Thyroid gland (tissue), 4 donors: ENCODE measurements at regions not wholly inside any gene's neighbourhood (a gene's known extent, or its start where the extent isn't known, plus 50 kb on each side); places are given as distances from the start of the nearest gene placed in this dataset.

ENCODE experiments used
- DNase-seq, 2 donors: peaks; one replicate each; pipeline ENCODE4 v3.0.0-alpha.2; 2019
- H3K27ac ChIP-seq, 3 donors: fragments of 200-600 bp; sonication (generic); 1 replicate in 2 of 3; 2 replicates in 1 of 3; pipeline ENCODE4 v1.5.1; 2016 to 2019; ENCODE audit warnings: mild to moderate bottlenecking in 1 of 3, moderate library complexity in 1 of 3
- H3K27me3 ChIP-seq: fragments of 200-600 bp; sonication (generic); one replicate; pipeline ENCODE4 v1.5.1; 2019
- H3K36me3 ChIP-seq, 2 donors: fragments of 200-600 bp; sonication (generic); one replicate each; pipeline ENCODE4 v1.5.1; 2016 to 2019
- H3K4me1 ChIP-seq, 2 donors: fragments of 200-600 bp; sonication (generic); one replicate each; pipeline ENCODE4 v1.5.1; 2017 to 2019
- H3K4me3 ChIP-seq, 3 donors: fragments of 200-600 bp; sonication (generic); replicated peaks in 1 of 3; 1 replicate in 2 of 3; 2 replicates in 1 of 3; pipeline ENCODE4 v1.5.1; 2016; ENCODE audit warnings: mild to moderate bottlenecking in 1 of 3
- H3K9me3 ChIP-seq: fragments of 200-600 bp; sonication (generic); one replicate; pipeline ENCODE4 v1.5.1; 2017
- CTCF ChIP-seq, 6 experiments: fragments of 200-600 bp in 3 of 6; fragments of 450-650 bp in 3 of 6; sonication (generic) in 3 of 6; IDR thresholded peaks; one replicate each; pipeline ENCODE4 v1.5.1; 2016 to 2019; ENCODE audit warnings: antibody characterized with exemption in 6 of 6, mild to moderate bottlenecking in 2 of 6, inconsistent platforms in 1 of 6, moderate library complexity in 1 of 6
- POLR2A ChIP-seq, 2 donors: fragments of 450-650 bp; IDR thresholded peaks; one replicate each; pipeline ENCODE4 v1.6.1; 2017; ENCODE audit warnings: antibody characterized with exemption in 2 of 2, mild to moderate bottlenecking in 2 of 2, moderate library complexity in 1 of 2
- WGBS, 2 donors: methylation state at CpG; one replicate each; pipeline ENCODE4 v1.1.5; 2017; 5-methylcytosine and 5-hydroxymethylcytosine counted together
- intact Hi-C: fragments of 100-400 bp; cut with DNase I; formaldehyde crosslinking; loops from one replicate; pipeline ENCODE4 v1.15.1; 2023

DNA sequence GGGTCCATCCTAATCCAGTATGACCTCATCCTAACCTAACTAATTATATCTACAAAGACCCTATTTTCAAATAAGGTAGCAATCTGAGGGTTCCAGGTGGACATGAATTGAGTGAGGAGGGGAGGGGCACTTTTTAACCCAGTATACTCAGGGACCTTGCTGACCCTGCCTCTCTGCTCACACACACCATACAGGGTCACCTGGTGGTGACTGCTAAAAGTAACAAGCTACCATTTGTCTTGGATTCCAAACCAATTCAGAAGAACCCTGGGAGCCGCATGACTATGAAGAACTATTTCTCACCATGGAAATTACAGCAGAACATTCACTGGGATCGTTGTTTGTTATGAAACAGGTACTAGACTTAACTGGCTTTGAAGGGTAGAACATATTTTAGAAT is 151.9 kb downstream of the LACC1 start:
- H3K27ac ChIP-seq = no peak overlapping the region

DNA sequence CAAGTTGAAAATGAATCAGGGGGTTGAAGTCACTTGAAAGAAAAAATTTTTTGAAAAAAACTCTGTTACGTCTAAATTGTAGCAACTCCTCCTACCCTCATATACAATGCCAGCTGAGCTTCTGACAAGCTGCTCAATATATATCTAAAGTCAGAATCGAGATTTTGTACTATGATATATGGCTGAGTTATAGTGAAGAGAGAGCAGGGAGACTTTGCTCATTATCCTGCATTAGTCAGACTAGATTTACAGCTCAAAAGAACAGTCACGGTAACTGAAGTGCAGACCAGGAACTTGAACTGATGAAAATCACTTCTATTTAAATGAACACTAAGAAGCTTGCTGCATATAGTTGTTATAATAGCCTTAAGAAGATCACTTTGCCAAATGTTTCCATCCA is 153.1 kb downstream of the LACC1 start:
- Histone ChIP-seq H3K9me3 (no peaks in the 10 kb centered on the region), H3K36me3 (no peaks in the 10 kb centered on the region), H3K27ac (no peak overlapping the region), H3K4me1 (no peaks in the 10 kb centered on the region), H3K27me3 (no peaks in the 10 kb centered on the region), H3K4me3 (no peak overlapping the region)
- TF ChIP-seq CTCF (IDR thresholded peaks at IDR 0.05) = no peak
- no peak for TF ChIP-seq POLR2A (IDR thresholded peaks at IDR 0.05)
- DNase-seq = no peak
- WGBS, 2 donors = 73 to 81% methylated on average over 3 of the region's 3 CpGs
- intact Hi-C loops = no loop called here

More for the DNA sequence above, 151.9 kb downstream of the LACC1 start:
- no peak for TF ChIP-seq CTCF (IDR thresholded peaks at IDR 0.05)
- no peaks in the 10 kb centered on the region for H3K36me3 ChIP-seq
- no peak overlapping the region for H3K4me3 ChIP-seq
- WGBS, 2 donors = 93% methylated on average over 2 of the region's 2 CpGs
- no peaks in the 10 kb centered on the region for H3K9me3 ChIP-seq
- no peaks in the 10 kb centered on the region for H3K4me1 ChIP-seq
- no peak for DNase-seq
- H3K27me3 ChIP-seq = no peaks in the 10 kb centered on the region
- intact Hi-C loops = no loop called here

DNA sequence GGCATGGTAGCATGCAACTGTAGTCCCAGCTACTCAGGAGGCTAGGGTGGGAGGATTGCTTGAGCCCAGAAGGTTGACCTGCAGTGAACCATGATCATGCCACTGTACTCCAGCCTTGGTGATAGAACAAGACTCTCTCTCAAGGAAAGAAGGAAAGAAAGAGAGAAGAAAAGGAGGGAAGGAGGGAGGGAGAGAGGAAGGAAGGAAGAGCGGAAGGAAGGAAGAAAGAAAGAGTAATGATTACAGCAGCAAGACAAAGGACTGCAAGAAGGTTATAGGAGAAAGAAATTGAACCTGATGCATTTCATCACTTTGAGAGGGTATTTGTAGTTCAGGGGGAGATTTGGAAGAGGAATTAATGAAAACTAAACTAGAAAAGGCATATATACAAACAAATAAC is 155.7 kb downstream of the LACC1 start:
- TF ChIP-seq POLR2A (IDR thresholded peaks at IDR 0.05) = no peak
- TF ChIP-seq CTCF (IDR thresholded peaks at IDR 0.05) = no peak
- H3K27me3 ChIP-seq = no peaks in the 10 kb centered on the region
- DNase-seq = no peak
- H3K4me1 ChIP-seq = no peaks in the 10 kb centered on the region
- no peaks in the 10 kb centered on the region for H3K9me3 ChIP-seq
- H3K27ac ChIP-seq = no peak overlapping the region
- 95 to 100% methylated on average over 1 of the region's 1 CpG for WGBS, 2 donors
- H3K4me3 ChIP-seq = no peak overlapping the region
- intact Hi-C loops = no loop called here
- H3K36me3 ChIP-seq = no peaks in the 10 kb centered on the region

DNA sequence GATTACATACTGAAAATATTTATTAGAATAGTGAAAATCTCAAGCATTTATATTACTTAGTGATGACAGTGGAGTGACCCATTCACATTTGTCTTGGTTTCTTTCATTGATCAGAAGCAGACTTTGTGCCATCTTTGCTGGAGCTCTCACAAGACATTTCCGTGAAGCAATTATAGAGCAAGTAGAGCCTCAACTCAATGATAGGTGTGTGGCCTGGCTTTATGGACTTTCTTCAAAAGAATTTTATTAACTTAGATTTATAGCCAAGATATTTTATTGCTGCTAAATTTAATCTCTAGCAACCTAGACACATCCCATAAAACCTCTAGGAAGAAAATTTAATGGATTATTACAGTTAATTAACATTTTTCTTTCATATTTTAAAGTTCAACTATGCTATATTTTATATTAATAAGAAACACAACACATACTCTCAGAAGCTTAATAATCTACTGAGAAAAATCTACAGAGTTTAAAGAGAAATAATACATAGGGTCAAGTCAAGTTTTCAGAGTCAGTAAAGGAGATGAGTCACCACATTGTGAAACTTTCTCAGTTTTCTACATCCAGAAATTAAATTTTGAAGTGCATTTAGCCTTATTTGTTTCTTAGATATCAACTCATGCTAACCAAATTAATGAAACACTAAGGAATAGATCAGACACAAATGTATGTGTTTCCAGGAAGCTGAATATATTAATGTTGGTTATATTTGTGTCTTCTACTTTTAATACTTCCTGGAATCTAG is 160.5 kb downstream of the LACC1 start:
- Histone ChIP-seq H3K4me3 (no peak overlapping the region), H3K36me3 (no peaks in the 10 kb centered on the region), H3K27ac (no peak overlapping the region), H3K9me3 (no peaks in the 10 kb centered on the region), H3K27me3 (no peaks in the 10 kb centered on the region), H3K4me1 (no peaks in the 10 kb centered on the region)
- WGBS, 2 donors = 79 to 89% methylated on average over 1 of the region's 1 CpG
- DNase-seq = no peak
- TF ChIP-seq POLR2A (IDR thresholded peaks at IDR 0.05) (no peak), CTCF (IDR thresholded peaks at IDR 0.05) (no peak)
- intact Hi-C loops = no loop called here

DNA sequence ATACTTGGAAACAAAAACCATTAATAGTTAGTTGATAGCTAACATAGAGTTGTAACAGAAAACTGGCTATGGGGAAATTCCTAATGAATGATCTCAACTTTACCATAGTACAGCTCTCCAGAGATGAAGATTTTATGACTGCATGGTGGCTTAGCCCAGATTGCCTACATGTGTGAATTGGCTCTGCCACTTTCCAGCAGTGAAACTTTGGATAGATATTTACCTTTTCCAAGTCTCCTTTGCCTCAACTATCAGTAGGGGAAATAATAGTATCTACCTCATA is 161.1 kb downstream of the LACC1 start:
- TF ChIP-seq CTCF (IDR thresholded peaks at IDR 0.05) (no peak), POLR2A (IDR thresholded peaks at IDR 0.05) (no peak)
- intact Hi-C loops = no loop called here
- no peaks in the 10 kb centered on the region for H3K4me1 ChIP-seq
- H3K27me3 ChIP-seq = no peaks in the 10 kb centered on the region
- no peaks in the 10 kb centered on the region for H3K9me3 ChIP-seq
- no peak overlapping the region for H3K27ac ChIP-seq
- no peaks in the 10 kb centered on the region for H3K36me3 ChIP-seq
- DNase-seq = no peak
- no peak overlapping the region for H3K4me3 ChIP-seq
